Lower leg skin (tissue), 3 donors: ENCODE measurements at regions not wholly inside any gene's neighbourhood (a gene's known extent, or its start where the extent isn't known, plus 50 kb on each side); places are given as distances from the start of the nearest gene placed in this dataset.

Experiments
- CTCF ChIP-seq, 3 donors: fragments of 450-650 bp; IDR thresholded peaks; one replicate each; pipeline ENCODE4 v1.5.1; 2016; ENCODE audit warnings: antibody characterized with exemption in 3 of 3, mild to moderate bottlenecking in 3 of 3, moderate library complexity in 2 of 3
- POLR2A ChIP-seq, 2 donors: fragments of 450-650 bp; IDR thresholded peaks; one replicate each; pipeline ENCODE4 v1.6.1; 2016 to 2017; ENCODE audit warnings: antibody characterized with exemption in 2 of 2, mild to moderate bottlenecking in 1 of 2, moderate library complexity in 1 of 2

GRCh38 chr5:117266280-117266679 is 691.7 kb upstream of the SEMA6A start:
- TF ChIP-seq CTCF (IDR thresholded peaks at IDR 0.05), result no peak
- TF ChIP-seq POLR2A (IDR thresholded peaks at IDR 0.05), result no peak
